ENCODE measurements at regions not wholly inside any gene's neighbourhood (a gene's known extent, or its start where the extent isn't known, plus 50 kb on each side); places are given as distances from the start of the nearest gene placed in this dataset.

DNA sequence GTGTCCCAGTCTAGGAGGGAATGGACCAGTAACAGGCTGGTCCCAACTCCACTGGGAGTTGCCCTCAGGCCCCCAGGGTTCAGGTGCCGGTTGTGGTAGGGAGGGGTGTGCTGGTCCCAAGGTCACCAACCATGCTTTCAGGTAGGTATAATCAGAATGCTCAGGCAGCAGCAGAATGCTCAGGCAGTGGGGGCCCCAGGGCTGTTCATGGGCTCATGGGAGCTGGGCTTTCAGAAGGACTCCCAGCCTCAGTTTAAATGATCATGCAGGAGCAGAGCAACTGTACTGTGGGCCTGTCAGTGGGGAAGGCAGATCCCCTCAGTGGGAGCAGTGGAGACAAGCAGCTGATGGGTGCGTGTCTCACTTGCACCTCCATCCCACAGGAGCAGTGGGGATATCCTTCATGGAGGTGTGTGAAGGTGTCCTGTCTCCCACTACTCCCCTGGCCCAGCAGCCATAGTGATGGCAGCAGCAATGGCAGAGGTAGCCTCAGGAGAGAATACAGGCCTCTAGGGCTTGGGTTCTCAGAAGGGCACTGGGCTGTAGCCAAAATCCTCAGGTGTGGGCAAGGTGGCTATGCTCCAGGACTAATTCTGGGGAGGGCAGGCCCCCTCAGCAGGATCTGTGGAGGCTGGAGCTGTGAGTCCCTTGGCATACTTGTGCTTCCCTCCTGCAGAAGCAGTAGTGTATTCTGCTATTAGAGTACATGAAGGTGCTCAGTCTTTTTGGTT is 917.3 kb upstream of the B3GALT2 start:
- no peak for TF ChIP-seq SNAI2 (CRISPR knock-in tag; IDR thresholded peaks at IDR 0.05)
- no peak for TF ChIP-seq ZFP3 (CRISPR knock-in tag; IDR thresholded peaks at IDR 0.05)
- no peak for TF ChIP-seq ZFP30 (CRISPR knock-in tag; IDR thresholded peaks at IDR 0.05)
- TF ChIP-seq TCF4 (CRISPR knock-in tag; IDR thresholded peaks at IDR 0.05; ENCODE audit: borderline replicate concordance), result no peak
- TF ChIP-seq PATZ1 (CRISPR knock-in tag; IDR thresholded peaks at IDR 0.05; ENCODE audit: borderline replicate concordance), result no peak
- no peak for TF ChIP-seq CREB5 (CRISPR knock-in tag; IDR thresholded peaks at IDR 0.05; ENCODE audit: low read depth)
- TF ChIP-seq ISL1 (CRISPR knock-in tag; IDR thresholded peaks at IDR 0.05), result no peak
- TF ChIP-seq, protein P1, sequence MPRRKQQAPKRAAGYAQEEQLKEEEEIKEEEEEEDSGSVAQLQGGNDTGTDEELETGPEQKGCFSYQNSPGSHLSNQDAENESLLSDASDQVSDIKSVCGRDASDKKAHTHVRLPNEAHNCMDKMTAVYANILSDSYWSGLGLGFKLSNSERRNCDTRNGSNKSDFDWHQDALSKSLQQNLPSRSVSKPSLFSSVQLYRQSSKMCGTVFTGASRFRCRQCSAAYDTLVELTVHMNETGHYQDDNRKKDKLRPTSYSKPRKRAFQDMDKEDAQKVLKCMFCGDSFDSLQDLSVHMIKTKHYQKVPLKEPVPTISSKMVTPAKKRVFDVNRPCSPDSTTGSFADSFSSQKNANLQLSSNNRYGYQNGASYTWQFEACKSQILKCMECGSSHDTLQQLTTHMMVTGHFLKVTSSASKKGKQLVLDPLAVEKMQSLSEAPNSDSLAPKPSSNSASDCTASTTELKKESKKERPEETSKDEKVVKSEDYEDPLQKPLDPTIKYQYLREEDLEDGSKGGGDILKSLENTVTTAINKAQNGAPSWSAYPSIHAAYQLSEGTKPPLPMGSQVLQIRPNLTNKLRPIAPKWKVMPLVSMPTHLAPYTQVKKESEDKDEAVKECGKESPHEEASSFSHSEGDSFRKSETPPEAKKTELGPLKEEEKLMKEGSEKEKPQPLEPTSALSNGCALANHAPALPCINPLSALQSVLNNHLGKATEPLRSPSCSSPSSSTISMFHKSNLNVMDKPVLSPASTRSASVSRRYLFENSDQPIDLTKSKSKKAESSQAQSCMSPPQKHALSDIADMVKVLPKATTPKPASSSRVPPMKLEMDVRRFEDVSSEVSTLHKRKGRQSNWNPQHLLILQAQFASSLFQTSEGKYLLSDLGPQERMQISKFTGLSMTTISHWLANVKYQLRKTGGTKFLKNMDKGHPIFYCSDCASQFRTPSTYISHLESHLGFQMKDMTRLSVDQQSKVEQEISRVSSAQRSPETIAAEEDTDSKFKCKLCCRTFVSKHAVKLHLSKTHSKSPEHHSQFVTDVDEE (CRISPR knock-in tag; IDR thresholded peaks at IDR 0.05), result no peak
